BLaER1 treated with 17β-estradiol and CSF1 and Interleukin-3, amounts not matched to agents 10 nM and 100 nM (cell line): ENCODE measurements at regions not wholly inside any gene's neighbourhood (a gene's known extent, or its start where the extent isn't known, plus 50 kb on each side); places are given as distances from the start of the nearest gene placed in this dataset.

Source experiments
- H3K27ac ChIP-seq, 11 experiments: shearing (Covaris generic); formaldehyde crosslinking; 2 replicates each; pipeline ENCODE4 v1.8.1; 2022
- H3K27me3 ChIP-seq, 11 experiments: shearing (Covaris generic); formaldehyde crosslinking; 2 replicates each; pipeline ENCODE4 v1.8.1; 2022
- H3K36me3 ChIP-seq, 11 experiments: shearing (Covaris generic); formaldehyde crosslinking; 2 replicates each; pipeline ENCODE4 v1.8.1; 2022
- H3K4me1 ChIP-seq, 10 experiments: shearing (Covaris generic); formaldehyde crosslinking; 2 replicates each; pipeline ENCODE4 v1.8.1; 2022
- H3K4me2 ChIP-seq, 11 experiments: shearing (Covaris generic); formaldehyde crosslinking; 2 replicates each; pipeline ENCODE4 v1.8.1; 2022
- H3K4me3 ChIP-seq, 10 experiments: shearing (Covaris generic); formaldehyde crosslinking; 2 replicates each; pipeline ENCODE4 v1.8.1; 2022
- H3K9ac ChIP-seq, 11 experiments: shearing (Covaris generic); formaldehyde crosslinking; 2 replicates each; pipeline ENCODE4 v1.8.1; 2022
- H3K9me3 ChIP-seq, 11 experiments: shearing (Covaris generic); formaldehyde crosslinking; replicated peaks in 1 of 11; 2 replicates each; pipeline ENCODE4 v1.8.1; 2022
- H4K20me1 ChIP-seq, 11 experiments: shearing (Covaris generic); formaldehyde crosslinking; 2 replicates each; pipeline ENCODE4 v1.8.1; 2022
- Cebpa-rat ChIP-seq, 11 experiments: shearing (Covaris generic); IDR thresholded peaks; 2 replicates each; pipeline ENCODE4 v1.8.1; 2022

DNA sequence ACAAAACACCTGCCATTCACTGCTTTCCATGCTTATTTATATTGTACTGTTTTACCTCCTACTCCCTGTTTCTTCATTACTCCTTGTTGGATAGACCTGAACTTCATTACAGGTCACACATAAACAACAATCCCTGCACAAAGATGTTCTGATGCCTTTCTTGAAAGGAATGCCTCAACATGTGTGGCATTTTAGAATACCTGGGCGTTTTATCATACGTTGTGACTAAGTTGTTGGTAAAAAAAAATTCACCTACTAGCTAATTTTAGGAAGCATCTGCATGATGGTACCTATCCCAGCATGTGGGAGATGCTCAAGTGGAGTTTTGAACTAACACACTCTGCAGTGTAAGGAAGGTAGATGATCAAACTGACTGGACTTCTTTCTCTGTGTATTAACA lies 604.1 kb downstream of the TAF11L14 start:
- no peak for TF ChIP-seq Cebpa-rat (IDR thresholded peaks at IDR 0.05)
- no peaks in the 10 kb centered on the region for H3K4me1 ChIP-seq
- no peaks in the 10 kb centered on the region for H3K36me3 ChIP-seq
- H3K4me3 ChIP-seq = no peak overlapping the region
- no peaks in the 10 kb centered on the region for H4K20me1 ChIP-seq
- no peak overlapping the region for H3K9ac ChIP-seq
- H3K4me2 ChIP-seq = no peak overlapping the region
- no peaks in the 10 kb centered on the region for H3K27me3 ChIP-seq
- H3K27ac ChIP-seq = no peak overlapping the region
- H3K9me3 ChIP-seq = no peaks in the 10 kb centered on the region

DNA sequence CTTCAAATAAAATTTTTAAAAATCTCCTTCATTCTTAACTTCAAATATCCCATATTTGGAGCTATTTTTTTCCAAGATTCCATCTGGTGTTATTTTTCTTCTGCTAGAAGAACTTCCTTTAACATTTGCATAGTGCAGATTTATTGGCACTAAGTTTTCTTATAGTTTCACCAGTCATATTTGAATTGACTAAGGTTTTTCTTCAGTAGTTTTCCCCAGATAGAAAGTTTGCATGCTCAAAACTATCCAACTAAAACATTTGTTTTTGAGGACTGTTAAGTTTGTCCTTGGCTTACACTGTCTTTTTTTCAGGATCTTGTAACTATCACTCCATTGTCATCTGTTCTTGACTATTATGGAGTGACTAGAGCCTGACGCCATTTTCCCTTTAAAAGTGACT lies 606.7 kb downstream of the TAF11L14 start:
- H3K27ac ChIP-seq = no peak overlapping the region
- H3K4me3 ChIP-seq = no peak overlapping the region
- no peaks in the 10 kb centered on the region for H3K4me1 ChIP-seq
- H3K9me3 ChIP-seq = peaks cover 6 to 10% (median 9%) of the 10 kb centered on the region in 11 experiments; a peak in 15 of 22 replicates
- H3K27me3 ChIP-seq = no peaks in the 10 kb centered on the region
- H3K4me2 ChIP-seq = no peak overlapping the region
- H4K20me1 ChIP-seq = no peaks in the 10 kb centered on the region
- H3K9ac ChIP-seq = no peak overlapping the region
- TF ChIP-seq Cebpa-rat (IDR thresholded peaks at IDR 0.05) = no peak
- H3K36me3 ChIP-seq = no peaks in the 10 kb centered on the region

DNA sequence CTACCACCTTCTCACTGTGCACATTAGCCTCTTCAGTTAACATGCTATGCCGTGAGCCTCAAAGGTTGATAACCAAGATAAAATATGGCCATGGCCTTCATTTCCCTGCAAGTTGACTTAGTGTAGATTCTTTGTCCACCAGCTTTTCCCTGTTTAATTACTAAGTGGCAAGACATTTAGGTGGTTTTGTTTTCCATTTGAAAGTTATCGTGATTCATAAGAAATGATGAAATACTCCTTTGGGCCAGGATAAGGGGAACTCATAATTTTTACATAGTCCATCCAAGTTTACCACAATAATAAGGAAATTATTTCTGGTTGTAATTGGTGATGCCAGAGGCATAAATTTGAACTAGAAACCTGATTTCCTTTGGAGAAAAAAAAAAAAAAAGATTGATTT lies 609.6 kb downstream of the TAF11L14 start:
- Histone ChIP-seq H3K9me3 (peaks cover 17 to 26% (median 21%) of the 10 kb centered on the region in 11 experiments; a peak in 21 of 22 replicates), H3K36me3 (no peaks in the 10 kb centered on the region), H4K20me1 (no peaks in the 10 kb centered on the region), H3K4me1 (no peaks in the 10 kb centered on the region), H3K27me3 (no peaks in the 10 kb centered on the region), H3K9ac (no peak overlapping the region), H3K4me3 (no peak overlapping the region), H3K4me2 (no peak overlapping the region), H3K27ac (no peak overlapping the region)
- no peak for TF ChIP-seq Cebpa-rat (IDR thresholded peaks at IDR 0.05)

DNA sequence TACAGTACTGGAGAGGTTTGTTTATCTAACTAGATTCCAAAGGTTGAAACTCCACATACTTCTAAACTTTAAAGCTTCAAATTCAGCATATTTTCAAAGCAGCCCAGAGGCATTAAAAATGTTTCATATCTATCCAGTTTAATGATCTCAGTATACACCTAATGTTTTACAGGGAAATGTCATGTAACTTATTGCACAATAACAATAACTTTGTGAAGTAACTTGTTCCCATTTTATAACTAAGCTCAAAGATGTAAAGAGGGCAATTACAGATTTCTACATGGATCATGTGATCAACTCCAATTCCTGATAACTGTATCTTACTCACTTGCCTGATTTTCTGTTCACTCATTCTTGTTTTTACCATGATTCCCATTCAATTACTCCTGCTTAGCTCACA lies 610.0 kb downstream of the TAF11L14 start:
- TF ChIP-seq Cebpa-rat (IDR thresholded peaks at IDR 0.05) = no peak
- H3K27me3 ChIP-seq = no peaks in the 10 kb centered on the region
- H3K4me3 ChIP-seq = no peak overlapping the region
- no peak overlapping the region for H3K27ac ChIP-seq
- no peak overlapping the region for H3K4me2 ChIP-seq
- H3K36me3 ChIP-seq = no peaks in the 10 kb centered on the region
- peaks cover 17 to 26% (median 21%) of the 10 kb centered on the region in 11 experiments; a peak in 21 of 22 replicates for H3K9me3 ChIP-seq
- no peak overlapping the region for H3K9ac ChIP-seq
- H4K20me1 ChIP-seq = no peaks in the 10 kb centered on the region
- H3K4me1 ChIP-seq = no peaks in the 10 kb centered on the region

DNA sequence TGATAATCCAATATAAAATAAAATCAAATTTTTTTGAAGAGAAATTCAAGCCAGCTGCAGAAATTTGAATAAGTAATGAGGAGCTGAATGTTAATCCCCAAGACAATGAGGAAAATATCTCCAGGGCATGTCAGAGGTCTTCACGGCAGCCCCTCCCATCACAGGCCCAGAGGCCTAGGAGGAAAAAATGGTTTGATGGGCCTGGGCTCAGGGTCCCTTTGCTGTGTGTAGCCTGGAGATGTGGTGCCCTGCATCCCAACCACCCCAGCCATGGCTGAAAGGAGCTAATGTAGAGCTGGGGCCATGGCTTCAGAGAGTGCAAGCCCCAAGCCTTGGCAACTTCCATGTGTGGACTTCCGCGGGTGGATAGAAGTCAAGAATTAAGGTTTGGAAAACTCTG lies 618.3 kb downstream of the TAF11L14 start:
- Histone ChIP-seq H4K20me1 (no peaks in the 10 kb centered on the region), H3K36me3 (no peaks in the 10 kb centered on the region), H3K27me3 (no peaks in the 10 kb centered on the region), H3K4me3 (no peak overlapping the region; a peak in 1 of 20 replicates), H3K9me3 (peaks cover 26 to 34% (median 30%) of the 10 kb centered on the region in 11 experiments), H3K27ac (no peak overlapping the region), H3K9ac (no peak overlapping the region), H3K4me2 (no peak overlapping the region), H3K4me1 (no peaks in the 10 kb centered on the region)
- TF ChIP-seq Cebpa-rat (IDR thresholded peaks at IDR 0.05) = no peak

DNA sequence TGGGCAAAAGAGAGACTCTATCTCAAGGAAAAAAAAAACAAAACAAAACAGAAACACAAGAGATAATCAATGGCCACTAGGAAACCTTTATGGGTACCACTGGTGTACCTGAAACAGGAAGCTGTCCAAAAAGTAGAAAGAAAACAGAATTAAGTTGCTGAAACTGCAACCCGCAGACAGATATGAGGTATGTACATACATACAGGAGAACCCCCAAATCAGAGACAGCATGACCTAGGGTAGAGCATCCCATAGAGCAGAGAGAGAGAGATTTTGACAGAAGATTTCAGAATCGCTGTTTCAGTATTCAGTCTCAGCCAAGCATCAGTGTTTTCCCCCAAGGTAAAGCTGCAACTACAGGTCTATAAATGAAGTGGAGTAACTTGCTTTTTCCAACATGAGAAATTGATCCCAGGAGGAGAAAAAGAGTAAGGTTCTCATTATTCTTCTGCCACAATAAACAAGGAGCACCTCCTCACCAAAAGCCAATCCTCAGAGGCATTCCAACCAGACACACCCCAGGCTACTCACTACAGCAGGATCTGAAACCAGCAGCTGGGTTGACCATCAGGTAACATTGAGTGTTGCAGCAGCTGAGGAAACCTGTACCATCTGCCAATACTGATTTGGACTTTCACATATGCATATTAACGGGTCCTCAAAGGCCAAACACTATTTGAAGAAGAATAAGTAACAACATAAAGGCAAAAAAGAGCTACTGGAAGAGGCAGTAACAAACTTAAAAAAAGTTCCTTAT lies 630.0 kb downstream of the TAF11L14 start:
- Histone ChIP-seq H3K4me1 (no peaks in the 10 kb centered on the region), H3K27ac (no peak overlapping the region), H3K9me3 (peaks cover 0 to 14% (median 6%) of the 10 kb centered on the region in 11 experiments; a peak in 14 of 22 replicates), H3K4me3 (no peak overlapping the region), H3K4me2 (no peak overlapping the region), H3K36me3 (no peaks in the 10 kb centered on the region), H3K27me3 (no peaks in the 10 kb centered on the region), H4K20me1 (no peaks in the 10 kb centered on the region), H3K9ac (no peak overlapping the region)
- TF ChIP-seq Cebpa-rat (IDR thresholded peaks at IDR 0.05) = no peak

DNA sequence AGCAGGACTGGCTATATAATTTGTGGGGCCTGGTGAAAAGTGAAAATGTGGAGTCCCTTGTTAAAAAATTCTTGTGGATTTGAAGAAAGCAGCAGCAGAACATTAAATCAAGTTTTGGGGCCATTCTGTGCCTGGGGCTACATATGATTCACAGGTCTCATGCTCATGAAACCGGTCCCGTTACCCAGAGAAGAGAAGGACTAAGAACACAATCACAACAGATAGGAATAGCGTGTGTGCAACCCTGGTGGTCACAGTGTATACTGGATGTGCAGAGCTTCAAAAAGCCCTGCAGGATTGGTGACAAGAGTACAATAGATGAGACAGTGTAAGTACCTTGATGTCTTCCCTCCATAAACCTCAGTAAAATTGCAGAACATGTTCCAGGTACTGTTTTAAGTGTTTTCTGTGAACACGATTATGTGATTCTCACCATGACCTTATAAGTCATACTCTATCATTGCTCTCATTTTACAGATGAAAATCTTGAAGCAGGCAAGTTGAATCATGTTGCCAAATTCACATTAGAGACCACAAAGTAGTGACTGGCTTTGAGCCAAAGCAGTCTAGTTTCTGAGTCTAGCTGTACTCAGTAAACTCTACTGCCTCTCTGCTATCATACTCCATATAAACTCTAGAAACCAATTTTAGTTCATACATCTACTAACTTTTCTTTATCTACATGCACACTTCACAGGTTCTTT lies 636.5 kb downstream of the TAF11L14 start:
- Histone ChIP-seq H3K27ac (no peak overlapping the region), H3K9ac (no peak overlapping the region), H3K9me3 (peaks cover 0 to 20% (median 8%) of the 10 kb centered on the region in 11 experiments; a peak in 14 of 22 replicates), H3K4me2 (no peak overlapping the region), H3K27me3 (no peaks in the 10 kb centered on the region), H4K20me1 (no peaks in the 10 kb centered on the region), H3K4me1 (no peaks in the 10 kb centered on the region), H3K4me3 (no peak overlapping the region), H3K36me3 (no peaks in the 10 kb centered on the region)
- TF ChIP-seq Cebpa-rat (IDR thresholded peaks at IDR 0.05) = no peak

DNA sequence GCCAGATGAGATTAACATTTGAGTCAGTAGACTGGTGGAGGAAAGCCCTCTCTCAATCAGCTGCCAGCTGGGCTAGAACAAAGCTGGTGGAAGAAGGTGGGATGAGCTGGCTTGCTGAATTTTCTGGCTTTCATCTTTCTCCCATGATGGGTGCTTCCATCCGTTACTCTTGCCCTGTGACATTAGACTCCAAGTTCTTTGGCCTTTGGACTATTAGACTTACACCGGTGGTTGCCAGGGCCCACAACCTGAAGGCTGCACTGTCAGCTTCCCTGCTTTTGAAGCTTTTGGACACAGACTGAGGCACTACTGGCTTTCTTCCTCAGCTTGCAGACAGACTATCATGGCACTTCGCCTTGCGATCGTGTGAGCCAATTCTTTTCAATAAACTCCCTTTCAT lies 642.7 kb downstream of the TAF11L14 start:
- no peaks in the 10 kb centered on the region for H3K27me3 ChIP-seq
- H3K27ac ChIP-seq = no peak overlapping the region
- H3K9me3 ChIP-seq = peaks cover 0 to 6% (median 0%) of the 10 kb centered on the region in 11 experiments; a peak in 1 of 22 replicates
- no peaks in the 10 kb centered on the region for H3K4me1 ChIP-seq
- no peak for TF ChIP-seq Cebpa-rat (IDR thresholded peaks at IDR 0.05)
- H4K20me1 ChIP-seq = no peaks in the 10 kb centered on the region
- H3K36me3 ChIP-seq = no peaks in the 10 kb centered on the region
- H3K9ac ChIP-seq = no peak overlapping the region
- no peak overlapping the region for H3K4me3 ChIP-seq
- no peak overlapping the region for H3K4me2 ChIP-seq

DNA sequence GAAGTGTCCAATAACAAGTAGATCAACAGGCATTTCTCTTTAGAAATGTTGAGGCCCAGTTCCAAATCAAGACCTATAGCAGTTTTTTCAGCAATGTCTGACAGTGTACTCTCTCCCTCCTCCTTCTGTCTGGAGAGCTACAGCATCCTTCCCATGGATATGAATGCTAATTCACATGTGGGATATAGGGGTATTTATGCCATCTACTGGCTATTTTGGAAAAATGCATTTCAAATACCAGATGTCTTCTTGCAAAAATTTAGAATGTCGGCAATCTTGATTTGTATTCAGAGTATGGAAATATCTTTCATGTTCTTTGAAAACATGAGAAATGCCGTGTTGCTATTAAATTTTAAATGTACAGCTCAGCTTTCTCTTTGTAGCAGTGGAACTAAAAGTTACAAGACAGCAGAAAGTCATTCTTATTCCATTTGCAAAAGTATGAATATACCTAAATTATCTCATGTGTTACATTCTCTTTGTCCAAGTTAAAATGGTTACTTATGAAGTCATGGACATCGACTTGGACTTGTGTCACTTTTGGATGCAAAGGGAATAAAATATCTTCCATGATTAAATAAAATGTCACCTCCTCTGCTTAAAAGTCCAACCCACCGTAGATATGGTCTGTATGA lies 647.8 kb downstream of the TAF11L14 start:
- no peaks in the 10 kb centered on the region for H3K27me3 ChIP-seq
- peaks cover 0 to 4% (median 0%) of the 10 kb centered on the region in 11 experiments; a peak in 2 of 22 replicates for H3K9me3 ChIP-seq
- H3K9ac ChIP-seq = no peak overlapping the region
- no peak overlapping the region for H3K4me3 ChIP-seq
- no peak overlapping the region for H3K27ac ChIP-seq
- H4K20me1 ChIP-seq = no peaks in the 10 kb centered on the region
- no peaks in the 10 kb centered on the region for H3K4me1 ChIP-seq
- no peaks in the 10 kb centered on the region for H3K36me3 ChIP-seq
- no peak overlapping the region for H3K4me2 ChIP-seq
- no peak for TF ChIP-seq Cebpa-rat (IDR thresholded peaks at IDR 0.05)
